Uterus (tissue), 2 donors: ENCODE measurements at regions not wholly inside any gene's neighbourhood (a gene's known extent, or its start where the extent isn't known, plus 50 kb on each side); places are given as distances from the start of the nearest gene placed in this dataset.
"Not testable (repeated sequence)": the region's sequence is repeated elsewhere in the genome, so short reads cannot be mapped to it uniquely, and the experiment has no call there.

Experiments used
- POLR2A ChIP-seq, 2 donors: fragments of 450-650 bp; IDR thresholded peaks; one replicate each; pipeline ENCODE4 v1.6.1; 2016; ENCODE audit warnings: antibody characterized with exemption in 2 of 2, mild to moderate bottlenecking in 1 of 2, moderate library complexity in 1 of 2
- TF ChIP-seq, protein P1 (sequence below), 4 experiments: fragments of 200-600 bp in 2 of 4; fragments of 450-650 bp in 2 of 4; sonication (generic) in 2 of 4; IDR thresholded peaks; one replicate each; pipeline ENCODE4 v1.5.1; 2016 to 2019; ENCODE audit warnings: antibody characterized with exemption in 4 of 4, mild to moderate bottlenecking in 2 of 4, moderate library complexity in 1 of 4

GRCh38 chr7:155397758-155398714 is 59.9 kb upstream of the EN2 start:
- TF ChIP-seq, protein P1, sequence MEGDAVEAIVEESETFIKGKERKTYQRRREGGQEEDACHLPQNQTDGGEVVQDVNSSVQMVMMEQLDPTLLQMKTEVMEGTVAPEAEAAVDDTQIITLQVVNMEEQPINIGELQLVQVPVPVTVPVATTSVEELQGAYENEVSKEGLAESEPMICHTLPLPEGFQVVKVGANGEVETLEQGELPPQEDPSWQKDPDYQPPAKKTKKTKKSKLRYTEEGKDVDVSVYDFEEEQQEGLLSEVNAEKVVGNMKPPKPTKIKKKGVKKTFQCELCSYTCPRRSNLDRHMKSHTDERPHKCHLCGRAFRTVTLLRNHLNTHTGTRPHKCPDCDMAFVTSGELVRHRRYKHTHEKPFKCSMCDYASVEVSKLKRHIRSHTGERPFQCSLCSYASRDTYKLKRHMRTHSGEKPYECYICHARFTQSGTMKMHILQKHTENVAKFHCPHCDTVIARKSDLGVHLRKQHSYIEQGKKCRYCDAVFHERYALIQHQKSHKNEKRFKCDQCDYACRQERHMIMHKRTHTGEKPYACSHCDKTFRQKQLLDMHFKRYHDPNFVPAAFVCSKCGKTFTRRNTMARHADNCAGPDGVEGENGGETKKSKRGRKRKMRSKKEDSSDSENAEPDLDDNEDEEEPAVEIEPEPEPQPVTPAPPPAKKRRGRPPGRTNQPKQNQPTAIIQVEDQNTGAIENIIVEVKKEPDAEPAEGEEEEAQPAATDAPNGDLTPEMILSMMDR (IDR thresholded peaks at IDR 0.05) = not testable (repeated sequence)
- TF ChIP-seq POLR2A (IDR thresholded peaks at IDR 0.05) = not testable (repeated sequence)
